H54 (cell line): ENCODE measurements at regions not wholly inside any gene's neighbourhood (a gene's known extent, or its start where the extent isn't known, plus 50 kb on each side); places are given as distances from the start of the nearest gene placed in this dataset.

Source experiments
- DNase-seq: peaks from one replicate; pipeline ENCODE4 v3.0.0; 2011; ENCODE audit warnings: low spot score, mixed read lengths; ENCODE audit not compliant: insufficient read length
- FAIRE-seq: peaks from 3 replicates; lab custom pipeline; 2011; peaks lifted over from hg19 to GRCh38; lab: Jason Lieb, UNC
- POLR2A ChIP-seq: IDR thresholded peaks from 2 replicates; pipeline ENCODE4 v1.6.1; 2011; ENCODE audit warnings: low read depth, mild to moderate bottlenecking, low read length

GRCh38 chr5:176180339-176180738 is 57.9 kb upstream of the SIMC1 start:
- FAIRE-seq, result no peak
- TF ChIP-seq POLR2A, result no peak
- no peak for DNase-seq

GRCh38 chr5:176180781-176181180 is 57.4 kb upstream of the SIMC1 start:
- FAIRE-seq (no peak), DNase-seq (no peak)
- no peak for TF ChIP-seq POLR2A

GRCh38 chr5:176181271-176181855 is 56.9 kb upstream of the SIMC1 start:
- TF ChIP-seq POLR2A, result no peak
- DNase-seq (no peak), FAIRE-seq (no peak)

- no peak for FAIRE-seq
- TF ChIP-seq POLR2A, result no peak
- no peak for DNase-seq
Observed at GRCh38 chr5:176183321-176184074, 54.7 kb upstream of the SIMC1 start.

GRCh38 chr5:176184608-176185132 is 53.6 kb upstream of the SIMC1 start:
- FAIRE-seq, result no peak
- DNase-seq, result no peak

GRCh38 chr5:176185133-176185733 is 53.0 kb upstream of the SIMC1 start:
- no peak for TF ChIP-seq POLR2A
- FAIRE-seq (no peak), DNase-seq (no peak)

More at GRCh38 chr5:176184608-176185132, 53.6 kb upstream of the SIMC1 start:
- TF ChIP-seq POLR2A, result no peak

- FAIRE-seq (no peak), DNase-seq (no peak)
- no peak for TF ChIP-seq POLR2A
Observed at GRCh38 chr5:176186107-176186506, 52.1 kb upstream of the SIMC1 start.

- DNase-seq (no peak), FAIRE-seq (no peak)
- no peak for TF ChIP-seq POLR2A
Observed at GRCh38 chr5:176187276-176188062, 50.8 kb upstream of the SIMC1 start.

GRCh38 chr5:176188085-176188484 is 50.1 kb upstream of the SIMC1 start:
- no peak for DNase-seq
- TF ChIP-seq POLR2A, result no peak
- FAIRE-seq, result no peak
